ENCODE measurements at regions not wholly inside any gene's neighbourhood (a gene's known extent, or its start where the extent isn't known, plus 50 kb on each side); places are given as distances from the start of the nearest gene placed in this dataset.

GRCh38 chr7:25982684-25983083, 169.3 kb upstream of the NFE2L3 start:
- no peak for TF ChIP-seq EZH2phosphoT487 (IDR thresholded peaks at IDR 0.05; ENCODE audit: low read depth)
- no peak for TF ChIP-seq CTCF (IDR thresholded peaks at IDR 0.05; ENCODE audit: low read depth, low read length)

Measured in OCI-LY3 (cell line).